Activated T-helper 2 cell treated with anti-CD3 and anti-CD28 coated beads, Interferon-gamma antibody, Interleukin-2, Interleukin-4, amounts not matched to agents 10 μg/mL and 5 μg/mL and 100 μg/mL, durations not matched to agents 14 hours and 24 hours and 36 hours (primary cell): ENCODE measurements at regions not wholly inside any gene's neighbourhood (a gene's known extent, or its start where the extent isn't known, plus 50 kb on each side); places are given as distances from the start of the nearest gene placed in this dataset.
"Not testable (repeated sequence)": the region's sequence is repeated elsewhere in the genome, so short reads cannot be mapped to it uniquely, and the experiment has no call there.

Experiments used
- DNase-seq: peaks from one replicate; pipeline ENCODE4 v3.0.0; 2021; ENCODE audit warnings: low spot score
- H3K27ac Mint-ChIP-seq: one replicate; pipeline ENCODE4 v1.8.0; 2021; ENCODE audit warnings: mixed read lengths
- H3K27me3 Mint-ChIP-seq: one replicate; pipeline ENCODE4 v1.8.0; 2021; ENCODE audit warnings: low read depth, mixed read lengths
- H3K36me3 Mint-ChIP-seq: one replicate; pipeline ENCODE4 v1.8.0; 2021; ENCODE audit warnings: low read depth, mixed read lengths
- H3K4me1 Mint-ChIP-seq: one replicate; pipeline ENCODE4 v1.8.0; 2021; ENCODE audit warnings: low read depth, mixed read lengths
- H3K4me3 Mint-ChIP-seq: one replicate; pipeline ENCODE4 v1.8.0; 2021; ENCODE audit warnings: low read depth, mild to moderate bottlenecking, moderate library complexity, mixed read lengths
- H3K9me3 Mint-ChIP-seq: one replicate; pipeline ENCODE4 v1.8.0; 2021; ENCODE audit warnings: mixed read lengths
- intact Hi-C: fragments of 100-400 bp; cut with micrococcal nuclease; formaldehyde crosslinking; loops from one replicate; pipeline ENCODE4 v1.15.1; 2023

DNA sequence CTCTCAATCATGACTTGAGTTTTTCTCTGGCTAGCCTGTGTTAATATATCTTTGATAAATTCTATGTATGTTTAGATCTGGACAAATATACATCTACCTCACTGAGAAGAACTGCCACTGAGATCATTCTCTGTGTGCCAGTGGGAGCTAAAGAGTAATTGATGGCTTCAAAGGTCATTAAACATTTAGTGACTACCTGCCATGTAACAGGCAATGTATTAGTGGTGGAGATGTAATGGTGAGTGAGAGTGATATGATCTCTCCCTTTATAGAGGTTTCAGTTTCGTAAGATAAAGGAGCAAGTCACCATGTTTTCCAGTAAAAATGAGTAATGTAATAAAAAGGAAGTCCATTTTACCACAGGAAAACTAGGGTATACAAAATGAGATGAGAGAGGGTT is 235.8 kb upstream of the CDH8 start:
- DNase-seq, result no peak
- H3K27me3 Mint-ChIP-seq, result no peaks in the 10 kb centered on the region
- H3K36me3 Mint-ChIP-seq, result no peaks in the 10 kb centered on the region
- H3K4me3 Mint-ChIP-seq, result no peak overlapping the region
- H3K4me1 Mint-ChIP-seq, result no peaks in the 10 kb centered on the region
- intact Hi-C loops, result no loop called here
- no peak overlapping the region for H3K27ac Mint-ChIP-seq
- H3K9me3 Mint-ChIP-seq, result peaks cover 58% of the 10 kb centered on the region

DNA sequence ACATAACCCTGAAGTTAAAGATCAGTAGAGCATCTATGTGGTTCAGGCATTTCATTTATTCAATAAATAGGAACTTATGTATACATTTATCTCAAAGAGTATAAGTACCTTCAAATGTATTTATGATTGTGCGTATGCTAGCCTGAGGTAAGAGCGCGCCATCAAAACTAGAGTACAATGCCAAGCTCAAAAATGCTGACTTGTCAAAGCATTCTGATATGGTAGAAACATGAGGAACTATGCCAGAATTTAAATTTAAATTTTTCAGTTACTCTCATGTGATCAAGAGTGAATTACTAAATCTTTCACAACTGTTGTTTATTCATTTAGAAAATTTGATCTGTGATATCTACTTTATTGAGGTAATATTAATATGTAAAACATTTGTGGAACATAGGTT is 225.5 kb upstream of the CDH8 start:
- H3K27me3 Mint-ChIP-seq, result no peaks in the 10 kb centered on the region
- H3K36me3 Mint-ChIP-seq, result no peaks in the 10 kb centered on the region
- H3K27ac Mint-ChIP-seq, result no peak overlapping the region
- no peak overlapping the region for H3K4me3 Mint-ChIP-seq
- intact Hi-C loops, result no loop called here
- no peaks in the 10 kb centered on the region for H3K4me1 Mint-ChIP-seq
- peaks cover 45% of the 10 kb centered on the region for H3K9me3 Mint-ChIP-seq
- no peak for DNase-seq

DNA sequence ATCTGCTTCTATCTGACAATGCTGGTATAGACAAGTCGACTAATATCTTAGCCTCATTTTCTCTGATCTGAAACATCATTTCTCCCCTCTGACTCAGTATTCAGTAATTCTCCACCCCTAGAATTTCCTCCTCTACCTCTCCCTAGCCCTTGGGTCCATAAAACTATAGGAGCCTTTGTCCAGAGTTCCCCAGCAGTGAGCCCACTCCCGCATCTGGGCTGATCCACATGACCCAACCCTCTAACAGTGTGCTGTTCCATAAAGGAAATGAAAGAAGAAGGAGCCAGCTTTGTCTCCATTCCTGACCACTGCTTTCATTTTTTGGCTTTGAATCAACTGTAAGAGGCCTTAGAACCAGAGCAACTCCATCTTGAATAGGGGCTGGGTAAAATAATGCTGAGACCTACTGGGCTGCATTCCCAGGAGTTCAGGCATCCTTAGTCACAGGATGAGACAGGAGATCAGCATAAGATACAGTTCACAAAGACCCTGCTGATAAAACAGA is 222.7 kb upstream of the CDH8 start:
- intact Hi-C loops, H3K4me3 Mint-ChIP-seq: not testable (repeated sequence)

DNA sequence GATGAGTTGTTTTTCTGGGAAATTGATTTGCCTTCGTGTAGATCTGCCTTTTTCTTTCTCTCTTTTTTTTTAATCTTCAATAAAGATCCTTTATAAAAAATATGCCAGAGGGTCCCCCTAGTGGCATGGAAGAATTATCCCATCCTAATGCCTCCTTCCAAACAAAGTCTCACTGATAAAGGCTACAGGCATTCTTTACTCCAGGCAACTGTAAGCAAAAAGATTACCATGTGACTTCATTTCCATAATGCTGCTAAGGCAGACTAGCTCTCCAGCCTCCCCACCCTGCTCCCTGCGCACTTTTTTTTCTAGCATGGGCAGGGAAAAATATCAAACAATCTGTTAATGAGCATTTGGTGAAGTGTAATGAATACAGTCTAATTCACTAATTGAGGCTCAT is 220.2 kb upstream of the CDH8 start:
- no peak overlapping the region for H3K4me3 Mint-ChIP-seq
- no peaks in the 10 kb centered on the region for H3K27me3 Mint-ChIP-seq
- no peak overlapping the region for H3K27ac Mint-ChIP-seq
- H3K36me3 Mint-ChIP-seq, result no peaks in the 10 kb centered on the region
- no peak for DNase-seq
- intact Hi-C loops, result no loop called here
- peaks cover 38% of the 10 kb centered on the region for H3K9me3 Mint-ChIP-seq
- H3K4me1 Mint-ChIP-seq, result no peaks in the 10 kb centered on the region

More for the DNA sequence above, 222.7 kb upstream of the CDH8 start:
- H3K4me1 Mint-ChIP-seq, H3K36me3 Mint-ChIP-seq, DNase-seq, H3K27ac Mint-ChIP-seq, H3K27me3 Mint-ChIP-seq: not testable (repeated sequence)
- H3K9me3 Mint-ChIP-seq, result peaks cover 47% of the 10 kb centered on the region

DNA sequence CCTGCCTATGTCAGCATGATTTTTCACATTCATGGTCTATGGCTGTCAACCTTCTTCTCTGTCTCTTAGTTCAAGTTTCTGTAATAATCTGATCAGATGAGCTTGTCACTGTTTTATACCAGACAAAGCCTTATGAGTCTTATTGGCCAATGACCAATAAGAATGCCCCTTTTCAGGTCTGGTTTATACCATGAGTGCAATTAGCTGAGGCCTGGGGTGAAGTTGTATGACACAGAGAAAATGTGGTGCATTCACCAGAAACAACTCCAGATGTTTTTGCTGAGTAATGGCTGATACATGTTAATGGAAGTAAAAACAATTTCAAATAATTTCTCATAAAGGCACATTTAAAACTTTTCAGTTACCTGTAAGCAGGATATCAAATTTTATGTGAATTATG is 218.6 kb upstream of the CDH8 start:
- no peaks in the 10 kb centered on the region for H3K36me3 Mint-ChIP-seq
- no peaks in the 10 kb centered on the region for H3K4me1 Mint-ChIP-seq
- no peaks in the 10 kb centered on the region for H3K27me3 Mint-ChIP-seq
- no peak for DNase-seq
- H3K4me3 Mint-ChIP-seq, result no peak overlapping the region
- H3K27ac Mint-ChIP-seq, result no peak overlapping the region
- peaks cover 35% of the 10 kb centered on the region for H3K9me3 Mint-ChIP-seq
- intact Hi-C loops, result no loop called here

DNA sequence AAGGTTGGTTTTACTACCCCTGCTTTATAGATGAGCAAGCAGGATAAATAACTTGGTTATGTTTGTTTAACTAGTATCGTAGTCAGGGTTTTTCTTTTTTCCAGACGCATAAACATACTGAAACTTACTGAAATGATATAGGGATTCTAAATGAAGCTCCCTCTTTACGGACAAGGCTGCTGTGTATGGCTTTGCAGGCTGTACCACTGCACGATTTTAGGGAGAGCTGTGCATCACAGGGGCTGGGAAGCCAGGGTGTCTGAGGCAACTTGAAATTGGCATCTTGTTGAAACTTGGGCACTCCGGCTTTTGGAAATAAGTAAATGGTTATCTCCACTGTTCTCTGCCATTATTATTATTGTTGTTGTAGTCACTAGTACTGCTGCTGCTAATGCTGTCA is 218.1 kb upstream of the CDH8 start:
- H3K9me3 Mint-ChIP-seq, result peaks cover 33% of the 10 kb centered on the region
- intact Hi-C loops, result no loop called here
- no peaks in the 10 kb centered on the region for H3K4me1 Mint-ChIP-seq
- H3K4me3 Mint-ChIP-seq, result no peak overlapping the region
- no peaks in the 10 kb centered on the region for H3K36me3 Mint-ChIP-seq
- no peaks in the 10 kb centered on the region for H3K27me3 Mint-ChIP-seq
- no peak overlapping the region for H3K27ac Mint-ChIP-seq
- DNase-seq, result no peak

DNA sequence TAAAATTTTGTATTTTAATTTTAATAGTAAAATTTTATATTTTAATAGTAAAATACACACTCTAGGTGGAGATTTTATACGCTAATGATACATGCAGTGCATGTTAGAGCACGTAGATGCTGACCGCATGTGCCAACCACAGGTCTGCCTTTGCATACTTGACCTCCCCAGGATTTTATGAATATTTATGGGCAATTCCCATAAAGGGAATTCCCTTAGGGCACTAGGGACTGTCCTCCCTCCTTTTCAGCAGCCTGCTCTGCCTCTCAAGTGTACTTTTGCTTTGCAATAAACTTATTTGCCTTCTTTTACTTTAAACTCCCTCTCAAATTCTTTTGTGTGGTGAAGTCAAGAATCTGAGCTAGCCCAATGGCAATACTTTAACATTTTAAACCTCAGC is 217.7 kb upstream of the CDH8 start:
- intact Hi-C loops, result no loop called here
- DNase-seq, result no peak
- Mint-ChIP-seq H3K4me3 (no peak overlapping the region), H3K27ac (no peak overlapping the region), H3K36me3 (no peaks in the 10 kb centered on the region), H3K4me1 (no peaks in the 10 kb centered on the region), H3K27me3 (no peaks in the 10 kb centered on the region), H3K9me3 (peaks cover 36% of the 10 kb centered on the region)

DNA sequence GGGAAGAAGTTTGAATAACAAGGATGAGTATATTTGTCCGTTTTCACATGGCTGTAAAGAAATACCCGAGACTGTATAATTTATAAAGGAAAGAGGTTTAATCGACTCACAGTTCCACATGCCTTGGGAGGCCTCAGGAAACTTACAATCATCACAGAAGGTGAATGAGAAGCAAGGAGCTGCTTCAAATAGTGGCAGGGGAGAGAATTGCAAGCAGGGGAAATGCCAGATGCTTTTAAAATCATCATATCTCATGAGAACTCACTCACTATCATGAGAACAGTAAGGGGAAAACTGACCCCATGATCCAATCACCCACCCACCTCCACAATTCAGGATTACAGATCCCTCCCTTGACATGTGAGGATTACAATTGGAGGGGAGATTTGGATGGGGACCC is 212.8 kb upstream of the CDH8 start:
- no peaks in the 10 kb centered on the region for H3K36me3 Mint-ChIP-seq
- H3K4me3 Mint-ChIP-seq, result no peak overlapping the region
- no peak for DNase-seq
- H3K27ac Mint-ChIP-seq, result no peak overlapping the region
- H3K4me1 Mint-ChIP-seq, result no peaks in the 10 kb centered on the region
- H3K9me3 Mint-ChIP-seq, result peaks cover 32% of the 10 kb centered on the region
- intact Hi-C loops, result no loop called here
- H3K27me3 Mint-ChIP-seq, result no peaks in the 10 kb centered on the region

DNA sequence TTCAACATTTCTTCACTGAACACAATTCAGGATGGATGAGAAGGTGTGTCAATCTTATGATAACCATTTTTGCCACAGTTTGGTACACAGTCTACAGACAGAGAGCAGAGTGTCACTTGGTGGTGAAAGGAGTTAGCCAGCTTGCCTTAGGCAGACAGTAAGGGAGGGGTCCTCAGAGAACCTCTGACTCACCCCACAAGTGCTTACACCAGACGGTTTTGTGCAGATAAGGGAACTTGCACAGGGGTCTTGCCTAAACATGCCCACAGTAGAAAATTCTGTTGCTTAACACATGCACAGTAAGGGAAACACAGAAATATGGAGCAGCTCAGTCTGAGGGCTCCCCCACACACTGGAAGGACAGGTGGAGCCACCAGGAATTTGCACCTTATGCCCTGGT is 204.5 kb upstream of the CDH8 start:
- intact Hi-C loops, result no loop called here
- Mint-ChIP-seq H3K9me3 (peaks cover 11% of the 10 kb centered on the region), H3K4me3 (no peak overlapping the region), H3K36me3 (no peaks in the 10 kb centered on the region), H3K27ac (no peak overlapping the region), H3K4me1 (no peaks in the 10 kb centered on the region), H3K27me3 (no peaks in the 10 kb centered on the region)
- DNase-seq, result no peak

DNA sequence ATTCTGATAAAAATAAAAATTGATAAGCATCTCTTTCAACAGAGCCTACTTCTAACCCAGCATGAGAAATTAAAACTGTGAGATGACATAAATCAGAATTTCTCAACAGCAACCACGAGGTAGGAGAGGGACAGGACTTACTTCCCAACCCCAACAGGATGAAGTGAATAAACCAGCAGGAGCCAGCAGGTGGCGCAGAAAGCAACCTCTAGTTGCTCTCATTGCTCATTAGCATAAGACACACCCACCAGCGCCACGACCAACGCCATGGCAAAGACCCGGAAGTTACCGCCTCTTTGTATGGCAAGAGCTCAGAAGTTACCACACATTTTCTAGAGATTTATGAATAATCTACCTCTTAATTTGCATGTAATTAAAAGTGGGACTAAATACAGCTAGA is 189.4 kb upstream of the CDH8 start:
- Mint-ChIP-seq H3K4me1 (no peaks in the 10 kb centered on the region), H3K27me3 (no peaks in the 10 kb centered on the region), H3K36me3 (no peaks in the 10 kb centered on the region), H3K9me3 (peaks cover 25% of the 10 kb centered on the region), H3K27ac (no peak overlapping the region), H3K4me3 (no peak overlapping the region)
- DNase-seq, result no peak
- intact Hi-C loops, result no loop called here

DNA sequence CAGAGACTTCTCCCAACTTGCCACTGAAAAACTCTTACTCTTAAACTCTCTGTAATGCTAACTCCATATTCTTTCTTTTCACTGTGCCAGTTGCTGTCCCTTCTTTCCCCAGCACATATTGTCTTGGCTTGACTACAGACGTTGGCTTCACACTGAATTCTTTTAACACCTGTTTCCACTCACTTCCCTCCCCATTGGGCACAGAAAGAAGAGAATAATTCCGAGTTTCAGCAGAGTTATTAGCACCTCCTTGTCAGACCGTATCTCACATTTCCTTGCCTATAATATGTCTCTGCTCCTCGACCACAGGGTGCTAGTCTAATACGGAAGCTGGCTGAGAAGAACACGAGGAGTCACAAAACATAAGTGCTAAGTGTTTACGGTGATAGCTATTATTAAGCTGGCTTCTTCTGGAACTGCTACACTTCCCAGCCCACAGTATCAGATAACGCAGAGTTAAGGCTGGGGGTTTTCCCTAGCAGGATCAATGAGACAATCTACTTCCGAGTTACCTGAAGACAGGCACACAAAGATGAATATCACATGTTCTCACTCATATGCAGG is 188.5 kb upstream of the CDH8 start:
- no peaks in the 10 kb centered on the region for H3K27me3 Mint-ChIP-seq
- DNase-seq, result no peak
- H3K9me3 Mint-ChIP-seq, result peaks cover 30% of the 10 kb centered on the region
- intact Hi-C loops, result no loop called here
- no peaks in the 10 kb centered on the region for H3K36me3 Mint-ChIP-seq
- H3K4me3 Mint-ChIP-seq, result no peak overlapping the region
- no peak overlapping the region for H3K27ac Mint-ChIP-seq
- H3K4me1 Mint-ChIP-seq, result no peaks in the 10 kb centered on the region

DNA sequence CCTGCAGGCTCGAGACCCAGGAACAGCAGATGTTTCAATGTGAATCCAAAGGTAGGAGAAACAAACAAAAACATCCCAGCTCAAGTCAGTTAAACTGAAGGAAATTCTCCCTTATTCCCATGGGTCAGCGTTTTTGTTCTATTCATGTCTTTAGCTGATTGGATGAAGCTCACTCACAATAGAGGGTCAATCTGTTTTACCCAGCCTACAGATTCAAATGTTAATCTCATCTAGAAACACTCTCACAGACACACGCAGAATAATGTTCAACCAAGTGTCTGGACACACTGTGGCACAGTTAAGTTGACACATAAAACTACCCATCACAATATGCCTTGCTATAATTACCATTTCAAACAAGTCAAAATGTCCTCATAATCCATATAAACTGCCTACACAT is 180.6 kb upstream of the CDH8 start:
- intact Hi-C loops, result no loop called here
- H3K4me3 Mint-ChIP-seq, result no peak overlapping the region
- no peaks in the 10 kb centered on the region for H3K27me3 Mint-ChIP-seq
- no peak for DNase-seq
- no peaks in the 10 kb centered on the region for H3K4me1 Mint-ChIP-seq
- H3K9me3 Mint-ChIP-seq, result peaks cover 40% of the 10 kb centered on the region
- H3K27ac Mint-ChIP-seq, result no peak overlapping the region
- no peaks in the 10 kb centered on the region for H3K36me3 Mint-ChIP-seq

DNA sequence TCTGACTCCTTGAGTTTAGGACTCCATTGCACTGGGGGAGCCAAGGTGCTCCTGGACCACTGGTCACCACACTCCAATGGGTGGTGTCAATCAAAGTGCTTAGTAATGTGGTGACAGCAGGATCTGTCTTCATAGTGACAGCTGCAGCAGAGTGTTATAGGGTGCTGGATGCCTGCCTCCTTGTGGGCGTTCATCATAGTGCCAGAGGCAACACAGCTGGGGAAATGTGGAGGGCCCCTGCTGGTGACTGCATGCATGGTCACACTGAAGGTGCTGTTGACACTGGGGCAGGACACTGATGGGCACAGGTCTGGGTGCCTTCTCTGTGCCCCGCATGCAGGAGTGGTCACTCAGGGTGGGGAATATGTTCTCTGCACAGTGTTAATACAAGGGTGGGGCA is 177.5 kb upstream of the CDH8 start:
- intact Hi-C loops, result no loop called here

DNA sequence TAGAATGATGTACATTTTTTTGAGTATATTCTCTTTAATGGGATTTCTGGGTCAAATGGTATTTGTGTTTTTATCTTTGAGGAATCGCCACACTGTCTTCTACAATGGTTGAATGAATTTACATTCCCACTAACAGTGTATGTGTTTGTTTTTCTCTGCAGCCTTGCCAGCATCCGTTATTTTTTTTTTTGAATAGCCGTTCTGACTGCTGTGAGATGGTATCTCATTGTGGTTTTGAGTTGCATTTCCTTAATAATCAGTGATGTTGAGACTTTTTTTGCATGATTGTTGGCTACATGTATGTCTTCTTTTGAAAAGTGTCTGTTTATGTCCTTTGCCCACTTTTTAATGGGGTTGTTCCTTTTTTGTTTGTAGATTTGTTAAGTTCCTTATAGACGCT is 172.7 kb upstream of the CDH8 start:
- Mint-ChIP-seq H3K27ac (no peak overlapping the region), H3K27me3 (no peaks in the 10 kb centered on the region), H3K9me3 (peaks cover 54% of the 10 kb centered on the region), H3K4me3 (no peak overlapping the region), H3K36me3 (no peaks in the 10 kb centered on the region), H3K4me1 (no peaks in the 10 kb centered on the region)
- no peak for DNase-seq
- intact Hi-C loops, result no loop called here

More for the DNA sequence above, 177.5 kb upstream of the CDH8 start:
- H3K36me3 Mint-ChIP-seq, result no peaks in the 10 kb centered on the region
- H3K27me3 Mint-ChIP-seq, result no peaks in the 10 kb centered on the region
- H3K9me3 Mint-ChIP-seq, result peaks cover 51% of the 10 kb centered on the region
- H3K4me3 Mint-ChIP-seq, result no peak overlapping the region
- no peak for DNase-seq
- no peak overlapping the region for H3K27ac Mint-ChIP-seq
- no peaks in the 10 kb centered on the region for H3K4me1 Mint-ChIP-seq
